A673 (cell line): ENCODE measurements at regions not wholly inside any gene's neighbourhood (a gene's known extent, or its start where the extent isn't known, plus 50 kb on each side); places are given as distances from the start of the nearest gene placed in this dataset.

ENCODE experiments used
- EZH2 ChIP-seq: fragments of 200-600 bp; sonication (generic); IDR thresholded peaks from 2 replicates; pipeline ENCODE4 v1.6.1; 2017; ENCODE audit warnings: borderline replicate concordance, low read depth, mild to moderate bottlenecking, mixed read lengths, antibody characterized with exemption, low read length; ENCODE audit not compliant: poor library complexity, severe bottlenecking
- TF ChIP-seq, protein P1 (sequence below): fragments of 300-800, 200-600 bp; sonication (generic); conservative IDR thresholded peaks from 2 replicates; pipeline ENCODE4 v1.5.1; 2017; ENCODE audit warnings: low read depth, mild to moderate bottlenecking, antibody characterized with exemption, low read length, moderate library complexity, mixed read lengths

DNA sequence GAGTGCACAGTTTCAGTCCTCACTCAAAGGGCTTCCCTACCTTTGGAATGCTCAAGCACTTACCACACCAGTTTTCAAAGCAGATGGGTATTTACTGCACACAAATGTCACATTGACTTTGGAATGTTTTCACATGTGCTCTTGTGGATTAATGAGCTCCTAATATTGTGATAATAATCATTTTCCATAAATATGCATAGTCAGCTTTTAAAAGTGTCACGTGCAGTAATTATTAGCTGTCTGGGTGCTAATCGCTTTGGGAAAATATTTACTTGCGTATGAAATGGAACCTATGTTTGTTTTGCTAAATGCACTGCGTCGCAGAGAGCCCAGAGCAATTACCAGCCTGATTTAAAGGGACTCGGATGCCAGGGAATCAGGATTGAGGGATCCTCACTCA is 229.3 kb downstream of the SMAD2 start:
- TF ChIP-seq, protein P1, sequence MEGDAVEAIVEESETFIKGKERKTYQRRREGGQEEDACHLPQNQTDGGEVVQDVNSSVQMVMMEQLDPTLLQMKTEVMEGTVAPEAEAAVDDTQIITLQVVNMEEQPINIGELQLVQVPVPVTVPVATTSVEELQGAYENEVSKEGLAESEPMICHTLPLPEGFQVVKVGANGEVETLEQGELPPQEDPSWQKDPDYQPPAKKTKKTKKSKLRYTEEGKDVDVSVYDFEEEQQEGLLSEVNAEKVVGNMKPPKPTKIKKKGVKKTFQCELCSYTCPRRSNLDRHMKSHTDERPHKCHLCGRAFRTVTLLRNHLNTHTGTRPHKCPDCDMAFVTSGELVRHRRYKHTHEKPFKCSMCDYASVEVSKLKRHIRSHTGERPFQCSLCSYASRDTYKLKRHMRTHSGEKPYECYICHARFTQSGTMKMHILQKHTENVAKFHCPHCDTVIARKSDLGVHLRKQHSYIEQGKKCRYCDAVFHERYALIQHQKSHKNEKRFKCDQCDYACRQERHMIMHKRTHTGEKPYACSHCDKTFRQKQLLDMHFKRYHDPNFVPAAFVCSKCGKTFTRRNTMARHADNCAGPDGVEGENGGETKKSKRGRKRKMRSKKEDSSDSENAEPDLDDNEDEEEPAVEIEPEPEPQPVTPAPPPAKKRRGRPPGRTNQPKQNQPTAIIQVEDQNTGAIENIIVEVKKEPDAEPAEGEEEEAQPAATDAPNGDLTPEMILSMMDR = no peak
- TF ChIP-seq EZH2 = no peak
